Endothelial cell (in vitro differentiated cells): ENCODE measurements at regions not wholly inside any gene's neighbourhood (a gene's known extent, or its start where the extent isn't known, plus 50 kb on each side); places are given as distances from the start of the nearest gene placed in this dataset.
"Not testable (repeated sequence)": the region's sequence is repeated elsewhere in the genome, so short reads cannot be mapped to it uniquely, and the experiment has no call there.

ENCODE experiments used
- DNase-seq: peaks from one replicate; pipeline ENCODE4 v3.0.0; 2021; ENCODE audit warnings: low spot score
- H3K27ac Mint-ChIP-seq: one replicate; pipeline ENCODE4 v1.8.0; 2021; ENCODE audit warnings: mixed read lengths, inconsistent platforms; ENCODE audit not compliant: unreplicated experiment
- H3K27me3 Mint-ChIP-seq: one replicate; pipeline ENCODE4 v1.8.0; 2021; ENCODE audit warnings: mild to moderate bottlenecking, moderate library complexity, mixed read lengths, inconsistent platforms; ENCODE audit not compliant: unreplicated experiment
- H3K36me3 Mint-ChIP-seq: one replicate; pipeline ENCODE4 v1.8.0; 2021; ENCODE audit warnings: mild to moderate bottlenecking, low read depth, mixed read lengths, inconsistent platforms; ENCODE audit not compliant: unreplicated experiment
- H3K4me1 Mint-ChIP-seq: one replicate; pipeline ENCODE4 v1.8.0; 2021; ENCODE audit warnings: mild to moderate bottlenecking, mixed read lengths, inconsistent platforms; ENCODE audit not compliant: unreplicated experiment
- H3K4me3 Mint-ChIP-seq: one replicate; pipeline ENCODE4 v1.8.0; 2021; ENCODE audit warnings: mild to moderate bottlenecking, mixed read lengths, inconsistent platforms; ENCODE audit not compliant: unreplicated experiment
- H3K9me3 Mint-ChIP-seq: one replicate; pipeline ENCODE4 v1.8.0; 2021; ENCODE audit warnings: mixed read lengths, inconsistent platforms; ENCODE audit not compliant: unreplicated experiment
- CTCF ChIP-seq: fragments of 200-600 bp; sonication (generic); IDR thresholded peaks from one replicate; pipeline ENCODE4 v1.5.0; 2021; ENCODE audit warnings: antibody characterized with exemption; ENCODE audit not compliant: unreplicated experiment

GRCh38 chrX:122303761-122304160 is 880.3 kb upstream of the GRIA3 start:
- no peak for TF ChIP-seq CTCF
- no peak for DNase-seq
- H3K4me1 Mint-ChIP-seq, result no peaks in the 10 kb centered on the region
- H3K4me3 Mint-ChIP-seq, result no peak overlapping the region
- H3K27ac Mint-ChIP-seq, result no peak overlapping the region
- no peaks in the 10 kb centered on the region for H3K9me3 Mint-ChIP-seq
- H3K27me3 Mint-ChIP-seq, result no peaks in the 10 kb centered on the region
- H3K36me3 Mint-ChIP-seq, result no peaks in the 10 kb centered on the region

GRCh38 chrX:122344816-122345215 is 839.3 kb upstream of the GRIA3 start:
- Mint-ChIP-seq H3K27ac (no peak overlapping the region), H3K4me3 (no peak overlapping the region), H3K27me3 (peaks cover 5% of the 10 kb centered on the region)

GRCh38 chrX:122363112-122363795 is 820.8 kb upstream of the GRIA3 start:
- H3K27ac Mint-ChIP-seq, result no peak overlapping the region
- H3K4me1 Mint-ChIP-seq, result no peaks in the 10 kb centered on the region
- no peak for DNase-seq
- no peaks in the 10 kb centered on the region for H3K36me3 Mint-ChIP-seq
- TF ChIP-seq CTCF, result no peak
- no peak overlapping the region for H3K4me3 Mint-ChIP-seq
- no peaks in the 10 kb centered on the region for H3K9me3 Mint-ChIP-seq
- no peaks in the 10 kb centered on the region for H3K27me3 Mint-ChIP-seq

More at GRCh38 chrX:122344816-122345215, 839.3 kb upstream of the GRIA3 start:
- H3K36me3 Mint-ChIP-seq, result no peaks in the 10 kb centered on the region
- TF ChIP-seq CTCF, result no peak
- no peaks in the 10 kb centered on the region for H3K4me1 Mint-ChIP-seq
- DNase-seq, result no peak
- H3K9me3 Mint-ChIP-seq, result no peaks in the 10 kb centered on the region

GRCh38 chrX:122375533-122375932 is 808.5 kb upstream of the GRIA3 start:
- not testable (repeated sequence) for H3K9me3 Mint-ChIP-seq, H3K27me3 Mint-ChIP-seq, DNase-seq, H3K4me1 Mint-ChIP-seq, H3K4me3 Mint-ChIP-seq, H3K36me3 Mint-ChIP-seq, H3K27ac Mint-ChIP-seq

GRCh38 chrX:122389005-122389404 is 795.1 kb upstream of the GRIA3 start:
- no peaks in the 10 kb centered on the region for H3K36me3 Mint-ChIP-seq
- no peak for DNase-seq
- H3K9me3 Mint-ChIP-seq, result no peaks in the 10 kb centered on the region
- no peaks in the 10 kb centered on the region for H3K27me3 Mint-ChIP-seq
- H3K4me1 Mint-ChIP-seq, result no peaks in the 10 kb centered on the region
- no peak overlapping the region for H3K27ac Mint-ChIP-seq
- TF ChIP-seq CTCF, result no peak
- no peak overlapping the region for H3K4me3 Mint-ChIP-seq
